ENCODE measurements at regions not wholly inside any gene's neighbourhood (a gene's known extent, or its start where the extent isn't known, plus 50 kb on each side); places are given as distances from the start of the nearest gene placed in this dataset.

- ATAC-seq (no peak), DNase-seq (no peak)
- no peaks in the 10 kb centered on the region for H3K36me3 ChIP-seq
- H3K27me3 ChIP-seq (ENCODE audit: low read depth), result no peaks in the 10 kb centered on the region
- H3K9me3 ChIP-seq, result peaks cover 5% of the 10 kb centered on the region
- no peak overlapping the region for H3K27ac ChIP-seq
- intact Hi-C loops (cut with DNase I), result no loop called here
- no peaks in the 10 kb centered on the region for H3K4me1 ChIP-seq
- no peak overlapping the region for H3K4me3 ChIP-seq
- TF ChIP-seq, protein P1, sequence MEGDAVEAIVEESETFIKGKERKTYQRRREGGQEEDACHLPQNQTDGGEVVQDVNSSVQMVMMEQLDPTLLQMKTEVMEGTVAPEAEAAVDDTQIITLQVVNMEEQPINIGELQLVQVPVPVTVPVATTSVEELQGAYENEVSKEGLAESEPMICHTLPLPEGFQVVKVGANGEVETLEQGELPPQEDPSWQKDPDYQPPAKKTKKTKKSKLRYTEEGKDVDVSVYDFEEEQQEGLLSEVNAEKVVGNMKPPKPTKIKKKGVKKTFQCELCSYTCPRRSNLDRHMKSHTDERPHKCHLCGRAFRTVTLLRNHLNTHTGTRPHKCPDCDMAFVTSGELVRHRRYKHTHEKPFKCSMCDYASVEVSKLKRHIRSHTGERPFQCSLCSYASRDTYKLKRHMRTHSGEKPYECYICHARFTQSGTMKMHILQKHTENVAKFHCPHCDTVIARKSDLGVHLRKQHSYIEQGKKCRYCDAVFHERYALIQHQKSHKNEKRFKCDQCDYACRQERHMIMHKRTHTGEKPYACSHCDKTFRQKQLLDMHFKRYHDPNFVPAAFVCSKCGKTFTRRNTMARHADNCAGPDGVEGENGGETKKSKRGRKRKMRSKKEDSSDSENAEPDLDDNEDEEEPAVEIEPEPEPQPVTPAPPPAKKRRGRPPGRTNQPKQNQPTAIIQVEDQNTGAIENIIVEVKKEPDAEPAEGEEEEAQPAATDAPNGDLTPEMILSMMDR (IDR thresholded peaks at IDR 0.05), result no peak
Measured at GRCh38 chr19:31625575-31625974, 276.3 kb upstream of the TSHZ3 start.

DNA sequence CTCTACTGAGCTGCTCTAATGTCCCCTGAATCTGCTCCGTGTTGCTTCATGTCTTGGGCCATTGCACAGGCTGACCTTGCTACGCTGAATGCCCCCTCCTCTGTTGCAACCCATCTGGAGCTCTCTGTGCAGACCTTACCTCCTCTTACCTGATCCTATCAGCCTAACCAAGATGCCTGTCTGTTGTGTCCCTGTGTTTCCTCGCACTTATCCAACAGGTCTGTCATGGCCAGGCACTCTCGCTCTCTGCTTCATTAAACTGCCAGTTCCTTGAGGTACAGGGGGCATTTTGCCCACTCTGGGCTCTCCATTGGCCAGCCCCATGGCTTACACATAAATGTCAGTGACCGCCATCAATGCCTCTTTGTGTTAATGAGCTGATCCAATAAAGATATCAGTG lies 277.7 kb upstream of the TSHZ3 start:
- Histone ChIP-seq H3K4me3 (no peak overlapping the region), H3K27me3 (ENCODE audit: low read depth) (no peaks in the 10 kb centered on the region), H3K36me3 (no peaks in the 10 kb centered on the region), H3K4me1 (no peaks in the 10 kb centered on the region), H3K27ac (no peak overlapping the region), H3K9me3 (no peaks in the 10 kb centered on the region)
- no peak for DNase-seq
- ATAC-seq, result no peak
- intact Hi-C loops (cut with DNase I), result no loop called here
- TF ChIP-seq, protein P1 (IDR thresholded peaks at IDR 0.05), result no peak

- H3K27me3 ChIP-seq (ENCODE audit: low read depth), result no peaks in the 10 kb centered on the region
- intact Hi-C loops (cut with DNase I), result no loop called here
- TF ChIP-seq, protein P1 (IDR thresholded peaks at IDR 0.05), result no peak
- no peak overlapping the region for H3K4me3 ChIP-seq
- ATAC-seq (no peak), DNase-seq (no peak)
- H3K36me3 ChIP-seq, result no peaks in the 10 kb centered on the region
- no peaks in the 10 kb centered on the region for H3K9me3 ChIP-seq
- no peaks in the 10 kb centered on the region for H3K4me1 ChIP-seq
- no peak overlapping the region for H3K27ac ChIP-seq
Measured at GRCh38 chr19:31627620-31628365, 278.6 kb upstream of the TSHZ3 start.

DNA sequence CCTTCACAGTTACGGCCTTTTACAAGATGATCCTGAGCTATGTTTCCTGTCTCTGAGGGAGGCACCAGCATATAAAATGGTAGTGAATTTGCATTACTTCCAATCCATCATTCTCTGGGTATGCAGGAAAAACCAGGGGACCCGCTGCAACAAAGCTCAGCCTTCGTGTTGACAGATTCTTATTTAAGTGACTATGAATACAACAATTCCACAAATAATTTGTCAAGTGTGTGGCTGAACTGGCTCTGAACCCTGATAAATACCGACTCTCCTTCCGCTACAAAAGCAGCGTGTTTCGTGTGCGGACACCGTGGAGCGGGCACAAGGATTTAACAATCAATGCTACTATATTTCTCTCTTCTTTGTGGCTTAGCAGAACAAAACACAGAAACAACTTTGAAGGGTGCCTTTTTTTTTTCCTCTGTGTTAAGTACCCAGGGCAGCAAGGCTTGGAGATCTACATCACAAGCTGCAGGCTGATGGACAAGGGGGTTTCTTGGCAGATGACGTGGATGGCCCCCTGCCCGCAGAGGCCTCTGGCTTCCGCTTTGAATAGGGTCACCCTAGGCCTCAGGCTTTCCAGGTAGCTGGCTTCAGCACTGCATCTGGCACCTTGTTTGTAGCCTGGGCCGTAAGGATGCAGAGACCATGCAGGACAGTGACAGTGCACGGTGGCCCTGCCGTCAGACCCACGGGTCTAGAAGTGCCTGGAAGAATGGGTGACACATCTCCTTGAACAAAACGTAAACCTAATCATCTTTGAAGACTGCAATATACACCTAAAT lies 280.5 kb upstream of the TSHZ3 start:
- intact Hi-C loops (cut with DNase I), result no loop called here
- ATAC-seq (no peak), DNase-seq (no peak)
- no peaks in the 10 kb centered on the region for H3K27me3 ChIP-seq (ENCODE audit: low read depth)
- TF ChIP-seq, protein P1 (IDR thresholded peaks at IDR 0.05), result no peak
- no peak overlapping the region for H3K27ac ChIP-seq
- H3K36me3 ChIP-seq, result no peaks in the 10 kb centered on the region
- no peaks in the 10 kb centered on the region for H3K9me3 ChIP-seq
- no peaks in the 10 kb centered on the region for H3K4me1 ChIP-seq
- H3K4me3 ChIP-seq, result no peak overlapping the region

DNA sequence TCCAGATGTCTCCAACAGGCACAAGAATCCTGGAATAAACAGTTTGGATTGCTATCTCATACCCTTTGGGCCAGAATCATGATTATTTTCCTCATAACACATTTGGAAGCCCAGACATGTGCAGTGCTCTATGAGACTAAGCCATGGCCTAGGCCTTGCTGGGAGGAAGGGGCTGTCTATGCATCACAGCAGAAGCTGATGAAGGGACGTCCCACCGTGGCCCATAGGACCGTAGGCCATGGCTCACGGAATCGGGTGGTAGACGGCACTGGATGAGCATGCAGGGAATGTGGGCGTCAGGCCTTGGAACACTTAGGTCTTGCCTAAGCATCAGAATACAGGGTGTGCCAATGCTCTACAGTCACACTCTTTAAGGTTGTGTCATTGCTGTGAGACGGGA lies 283.8 kb upstream of the TSHZ3 start:
- H3K9me3 ChIP-seq, result no peaks in the 10 kb centered on the region
- H3K36me3 ChIP-seq, result no peaks in the 10 kb centered on the region
- ATAC-seq (no peak), DNase-seq (no peak)
- H3K4me1 ChIP-seq, result no peaks in the 10 kb centered on the region
- no peaks in the 10 kb centered on the region for H3K27me3 ChIP-seq (ENCODE audit: low read depth)
- H3K4me3 ChIP-seq, result no peak overlapping the region
- no peak overlapping the region for H3K27ac ChIP-seq
- intact Hi-C loops (cut with DNase I), result no loop called here
- TF ChIP-seq, protein P1 (IDR thresholded peaks at IDR 0.05), result no peak

Data from lower lobe of right lung (tissue), 2 donors.